ENCODE measurements at regions not wholly inside any gene's neighbourhood (a gene's known extent, or its start where the extent isn't known, plus 50 kb on each side); places are given as distances from the start of the nearest gene placed in this dataset.
"Not testable (repeated sequence)": the region's sequence is repeated elsewhere in the genome, so short reads cannot be mapped to it uniquely, and the experiment has no call there.

DNA sequence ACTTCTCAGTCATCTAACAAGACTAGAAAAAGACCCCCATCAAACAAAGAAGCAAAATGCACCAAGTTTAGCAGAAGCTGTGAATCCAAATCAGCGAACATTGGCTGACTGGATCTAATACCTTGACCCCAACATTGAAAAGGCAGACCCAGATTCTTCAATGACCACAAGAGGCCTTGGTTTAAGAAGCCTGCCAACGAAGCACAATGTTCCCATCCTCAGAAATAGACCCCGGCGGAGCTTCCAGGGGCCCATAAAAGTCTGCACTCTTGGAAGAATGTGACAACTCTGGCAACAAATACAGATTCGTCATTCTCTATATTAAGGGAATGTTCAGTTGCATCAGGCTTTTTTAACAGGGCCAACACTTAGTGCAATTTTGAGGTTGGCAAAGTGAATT, 112.8 kb upstream of the BCL6 start:
- peaks cover 6% of the 10 kb centered on the region; the same call in 1 of the 2 replicates for H3K4me1 ChIP-seq (ENCODE audit: insufficient read depth, low read length)
- H3K9me3 ChIP-seq (ENCODE audit: insufficient read depth, low read depth, low read length) = peaks cover 3% of the 10 kb centered on the region; the same call in 1 of the 2 replicates
- H3K27ac ChIP-seq (ENCODE audit: low read length) = no peak overlapping the region
- H3K4me3 ChIP-seq (ENCODE audit: low read length) = no peak overlapping the region
- no peaks in the 10 kb centered on the region for H3K27me3 ChIP-seq (ENCODE audit: insufficient read depth, low read length)
- no peaks in the 10 kb centered on the region for H3K36me3 ChIP-seq (ENCODE audit: insufficient read depth, low read depth, low read length)
- H3K9ac ChIP-seq (ENCODE audit: low read depth, low read length) = no peak overlapping the region

DNA sequence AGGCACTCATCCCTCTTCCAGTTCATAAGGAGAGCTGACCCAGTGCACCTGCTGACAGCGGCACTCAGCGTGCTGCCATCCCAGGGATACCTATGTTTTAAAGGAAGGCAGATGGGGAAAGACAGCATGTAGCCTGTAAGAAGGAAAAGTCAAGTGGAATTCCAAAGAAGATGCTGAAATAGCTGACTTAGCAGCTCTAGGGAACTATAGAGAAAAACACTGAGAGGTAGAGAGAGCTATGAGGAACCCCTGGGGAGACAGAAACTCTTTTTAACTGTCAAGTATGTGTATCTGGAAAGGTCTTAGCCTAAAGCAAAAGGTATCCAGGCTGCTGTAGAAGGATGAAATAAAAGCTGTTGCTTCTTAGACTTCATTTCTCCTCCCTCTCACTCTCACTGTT, 113.4 kb upstream of the BCL6 start:
- H3K27ac ChIP-seq (ENCODE audit: low read length) = no peak overlapping the region
- no peaks in the 10 kb centered on the region for H3K36me3 ChIP-seq (ENCODE audit: insufficient read depth, low read depth, low read length)
- H3K9me3 ChIP-seq (ENCODE audit: insufficient read depth, low read depth, low read length) = peaks cover 3% of the 10 kb centered on the region; the same call in 1 of the 2 replicates
- H3K4me3 ChIP-seq (ENCODE audit: low read length) = no peak overlapping the region
- H3K9ac ChIP-seq (ENCODE audit: low read depth, low read length) = no peak overlapping the region
- peaks cover 6% of the 10 kb centered on the region; the same call in 1 of the 2 replicates for H3K4me1 ChIP-seq (ENCODE audit: insufficient read depth, low read length)
- H3K27me3 ChIP-seq (ENCODE audit: insufficient read depth, low read length) = no peaks in the 10 kb centered on the region

GRCh38 chr3:187862701-187863277, 117.5 kb upstream of the BCL6 start:
- not testable (repeated sequence) for H3K36me3 ChIP-seq (ENCODE audit: insufficient read depth, low read depth, low read length); H3K4me3 ChIP-seq (ENCODE audit: low read length); H3K27me3 ChIP-seq (ENCODE audit: insufficient read depth, low read length); H3K9ac ChIP-seq (ENCODE audit: low read depth, low read length); H3K4me1 ChIP-seq (ENCODE audit: insufficient read depth, low read length); H3K27ac ChIP-seq (ENCODE audit: low read length); H3K9me3 ChIP-seq (ENCODE audit: insufficient read depth, low read depth, low read length)

GRCh38 chr3:187870360-187871203, 125.3 kb upstream of the BCL6 start:
- H3K9me3 ChIP-seq (ENCODE audit: insufficient read depth, low read depth, low read length) = no peaks in the 10 kb centered on the region
- H3K36me3 ChIP-seq (ENCODE audit: insufficient read depth, low read depth, low read length) = no peaks in the 10 kb centered on the region
- H3K27me3 ChIP-seq (ENCODE audit: insufficient read depth, low read length) = no peaks in the 10 kb centered on the region
- no peak overlapping the region for H3K27ac ChIP-seq (ENCODE audit: low read length)
- no peak overlapping the region for H3K9ac ChIP-seq (ENCODE audit: low read depth, low read length)
- H3K4me3 ChIP-seq (ENCODE audit: low read length) = no peak overlapping the region
- no peaks in the 10 kb centered on the region for H3K4me1 ChIP-seq (ENCODE audit: insufficient read depth, low read length)

DNA sequence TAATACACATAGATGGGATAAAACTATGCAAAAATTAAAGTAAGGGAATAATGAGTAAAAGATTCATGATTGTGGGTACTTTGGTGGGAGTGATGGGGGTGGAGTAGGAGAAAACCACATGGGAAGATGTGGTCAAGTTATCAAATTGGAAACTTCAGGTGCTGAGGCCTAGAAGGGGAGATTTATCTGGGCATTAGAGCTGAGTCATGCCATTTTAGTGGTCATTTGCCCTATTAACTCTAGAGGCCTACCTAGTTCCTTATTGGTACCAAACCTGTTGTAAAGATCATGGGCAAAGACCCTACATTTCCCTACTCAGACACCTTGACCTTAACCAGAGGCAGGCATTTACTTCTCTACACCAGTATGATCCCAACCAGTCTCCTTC, 125.9 kb upstream of the BCL6 start:
- Histone ChIP-seq H3K4me1 (ENCODE audit: insufficient read depth, low read length) (no peaks in the 10 kb centered on the region), H3K4me3 (ENCODE audit: low read length) (no peak overlapping the region), H3K27ac (ENCODE audit: low read length) (no peak overlapping the region), H3K27me3 (ENCODE audit: insufficient read depth, low read length) (no peaks in the 10 kb centered on the region), H3K36me3 (ENCODE audit: insufficient read depth, low read depth, low read length) (no peaks in the 10 kb centered on the region), H3K9me3 (ENCODE audit: insufficient read depth, low read depth, low read length) (no peaks in the 10 kb centered on the region), H3K9ac (ENCODE audit: low read depth, low read length) (no peak overlapping the region)

DNA sequence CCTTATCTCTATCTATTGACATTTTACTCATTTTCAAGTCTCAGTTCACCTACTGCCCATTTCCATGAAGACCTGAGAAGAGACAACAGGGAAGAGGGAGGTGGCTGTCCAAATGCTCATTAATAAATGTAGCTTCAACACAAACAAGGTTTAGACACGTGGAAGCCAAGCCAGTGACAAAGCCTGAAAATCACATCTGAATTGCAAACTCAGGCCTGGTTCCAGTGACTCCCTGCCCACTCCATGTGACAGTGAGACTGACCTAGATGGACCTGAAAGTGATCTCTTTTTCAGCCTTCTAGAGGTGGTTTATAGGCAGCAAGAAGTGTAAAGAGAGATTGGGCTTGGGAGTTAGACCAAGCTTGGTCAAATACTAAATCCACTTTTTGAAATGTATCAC, 126.6 kb upstream of the BCL6 start:
- no peaks in the 10 kb centered on the region for H3K9me3 ChIP-seq (ENCODE audit: insufficient read depth, low read depth, low read length)
- no peaks in the 10 kb centered on the region for H3K4me1 ChIP-seq (ENCODE audit: insufficient read depth, low read length)
- no peak overlapping the region for H3K4me3 ChIP-seq (ENCODE audit: low read length)
- no peak overlapping the region for H3K27ac ChIP-seq (ENCODE audit: low read length)
- no peaks in the 10 kb centered on the region for H3K27me3 ChIP-seq (ENCODE audit: insufficient read depth, low read length)
- no peaks in the 10 kb centered on the region for H3K36me3 ChIP-seq (ENCODE audit: insufficient read depth, low read depth, low read length)
- no peak overlapping the region for H3K9ac ChIP-seq (ENCODE audit: low read depth, low read length)

DNA sequence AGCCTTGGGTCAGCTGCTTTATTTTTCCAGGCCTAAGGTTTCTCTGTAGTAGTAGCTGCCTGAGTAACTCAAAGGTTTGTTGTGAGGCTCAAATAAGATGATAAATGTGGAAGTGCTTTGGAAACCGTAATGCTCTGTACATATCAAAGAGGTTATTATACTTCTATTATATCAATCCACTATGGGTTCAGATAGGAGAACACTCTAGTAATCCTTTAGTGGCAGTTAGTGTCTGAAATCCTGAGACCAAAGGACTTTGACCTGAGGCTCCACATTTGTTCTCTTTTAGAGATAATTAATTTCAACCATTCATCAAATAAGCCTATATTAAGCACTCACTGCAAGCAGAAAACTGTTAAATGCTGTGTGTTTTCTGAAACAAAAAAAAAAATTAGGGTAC, 128.6 kb upstream of the BCL6 start:
- Histone ChIP-seq H3K4me3 (ENCODE audit: low read length) (no peak overlapping the region), H3K27me3 (ENCODE audit: insufficient read depth, low read length) (no peaks in the 10 kb centered on the region), H3K9me3 (ENCODE audit: insufficient read depth, low read depth, low read length) (no peaks in the 10 kb centered on the region), H3K4me1 (ENCODE audit: insufficient read depth, low read length) (no peaks in the 10 kb centered on the region), H3K9ac (ENCODE audit: low read depth, low read length) (no peak overlapping the region), H3K36me3 (ENCODE audit: insufficient read depth, low read depth, low read length) (no peaks in the 10 kb centered on the region), H3K27ac (ENCODE audit: low read length) (no peak overlapping the region)

DNA sequence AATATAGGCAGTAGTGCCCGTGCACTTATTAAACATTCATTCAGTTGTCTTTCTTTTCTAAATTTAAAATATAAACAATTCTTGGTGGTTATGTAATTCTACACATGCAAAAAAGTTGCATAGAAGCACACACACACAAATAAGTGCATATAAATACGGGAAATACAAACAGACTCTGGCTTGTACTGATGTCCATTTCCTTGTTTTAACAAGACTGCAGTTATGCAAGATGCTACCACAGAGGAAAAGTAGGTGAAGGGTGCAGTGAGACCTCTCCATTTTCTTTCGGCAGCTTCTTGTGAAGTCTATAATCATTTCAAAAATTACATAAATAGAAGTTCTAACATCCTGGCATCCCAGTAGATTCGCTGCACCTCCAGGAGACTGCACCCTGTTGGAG, 130.6 kb upstream of the BCL6 start:
- Histone ChIP-seq H3K9ac (ENCODE audit: low read depth, low read length) (no peak overlapping the region), H3K9me3 (ENCODE audit: insufficient read depth, low read depth, low read length) (no peaks in the 10 kb centered on the region), H3K4me1 (ENCODE audit: insufficient read depth, low read length) (no peaks in the 10 kb centered on the region), H3K36me3 (ENCODE audit: insufficient read depth, low read depth, low read length) (no peaks in the 10 kb centered on the region), H3K4me3 (ENCODE audit: low read length) (no peak overlapping the region), H3K27me3 (ENCODE audit: insufficient read depth, low read length) (no peaks in the 10 kb centered on the region), H3K27ac (ENCODE audit: low read length) (no peak overlapping the region)

DNA sequence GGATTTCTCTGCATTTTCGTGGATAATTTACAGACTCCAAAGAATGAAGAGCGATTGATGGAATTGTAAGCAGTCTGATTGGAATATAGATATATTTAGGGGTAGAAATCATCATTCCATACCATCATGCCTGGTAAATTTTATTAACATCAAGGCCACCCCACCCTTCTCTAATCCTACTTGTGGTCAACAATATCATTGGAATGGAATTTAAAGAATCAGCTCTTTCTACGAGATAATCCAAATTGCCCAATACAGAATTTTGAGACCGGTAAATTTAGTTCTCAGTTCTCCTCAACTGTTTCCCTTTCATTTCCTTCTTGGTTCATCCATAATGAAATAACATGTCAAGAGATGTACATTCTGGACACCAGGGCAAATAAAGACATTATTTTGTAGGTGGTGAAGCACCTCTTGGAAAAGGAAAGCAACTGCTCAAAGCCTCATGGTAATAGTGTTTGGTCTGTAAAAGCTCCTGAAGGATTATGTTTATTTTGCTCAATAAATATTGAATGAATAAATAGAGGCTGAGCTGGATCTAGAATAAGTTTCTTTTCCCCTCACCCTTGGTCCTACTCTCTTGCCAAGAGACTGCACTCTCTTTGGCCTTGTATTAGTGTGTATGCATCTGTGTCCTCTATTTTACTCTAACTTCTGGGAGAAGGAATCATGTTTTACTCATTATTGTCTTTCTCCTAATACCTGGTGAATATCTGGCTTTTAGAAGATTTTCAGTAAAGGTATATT, 133.7 kb upstream of the BCL6 start:
- H3K9ac ChIP-seq (ENCODE audit: low read depth, low read length) = no peak overlapping the region
- no peaks in the 10 kb centered on the region for H3K36me3 ChIP-seq (ENCODE audit: insufficient read depth, low read depth, low read length)
- H3K4me1 ChIP-seq (ENCODE audit: insufficient read depth, low read length) = no peaks in the 10 kb centered on the region
- no peak overlapping the region for H3K4me3 ChIP-seq (ENCODE audit: low read length)
- no peaks in the 10 kb centered on the region for H3K27me3 ChIP-seq (ENCODE audit: insufficient read depth, low read length)
- no peak overlapping the region for H3K27ac ChIP-seq (ENCODE audit: low read length)
- H3K9me3 ChIP-seq (ENCODE audit: insufficient read depth, low read depth, low read length) = no peaks in the 10 kb centered on the region

- H3K4me1 ChIP-seq (ENCODE audit: insufficient read depth, low read length) = no peaks in the 10 kb centered on the region
- no peaks in the 10 kb centered on the region for H3K27me3 ChIP-seq (ENCODE audit: insufficient read depth, low read length)
- H3K36me3 ChIP-seq (ENCODE audit: insufficient read depth, low read depth, low read length) = no peaks in the 10 kb centered on the region
- H3K27ac ChIP-seq (ENCODE audit: low read length) = no peak overlapping the region
- no peak overlapping the region for H3K9ac ChIP-seq (ENCODE audit: low read depth, low read length)
- H3K4me3 ChIP-seq (ENCODE audit: low read length) = no peak overlapping the region
- no peaks in the 10 kb centered on the region for H3K9me3 ChIP-seq (ENCODE audit: insufficient read depth, low read depth, low read length)
These were observed 135.2 kb upstream of the BCL6 start for GRCh38 chr3:187880441-187880840.

- H3K27ac ChIP-seq (ENCODE audit: low read length) = no peak overlapping the region
- no peaks in the 10 kb centered on the region for H3K4me1 ChIP-seq (ENCODE audit: insufficient read depth, low read length)
- H3K4me3 ChIP-seq (ENCODE audit: low read length) = no peak overlapping the region
- no peaks in the 10 kb centered on the region for H3K36me3 ChIP-seq (ENCODE audit: insufficient read depth, low read depth, low read length)
- no peaks in the 10 kb centered on the region for H3K27me3 ChIP-seq (ENCODE audit: insufficient read depth, low read length)
- H3K9ac ChIP-seq (ENCODE audit: low read depth, low read length) = no peak overlapping the region
- H3K9me3 ChIP-seq (ENCODE audit: insufficient read depth, low read depth, low read length) = no peaks in the 10 kb centered on the region
These were observed 135.6 kb upstream of the BCL6 start for GRCh38 chr3:187880851-187881250.

DNA sequence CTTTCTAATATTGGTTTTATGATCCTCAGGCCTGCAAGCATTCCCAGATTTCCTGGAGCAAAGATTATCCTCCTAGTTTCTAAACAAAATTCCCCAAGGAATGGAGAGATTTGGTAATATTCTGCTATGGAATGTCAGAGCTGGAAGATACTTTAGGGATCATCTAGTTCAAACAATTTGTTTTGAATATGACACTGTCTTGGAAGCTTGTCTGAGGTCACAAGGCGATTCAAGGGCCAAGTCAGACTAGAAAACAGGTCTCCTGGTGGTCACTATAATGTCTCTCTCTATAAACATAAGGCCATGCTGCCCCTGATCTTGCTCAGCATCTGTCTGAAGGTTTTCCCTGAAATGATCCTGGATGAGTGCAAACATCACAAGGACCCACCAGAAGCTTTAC, 143.4 kb upstream of the BCL6 start:
- no peak overlapping the region for H3K9ac ChIP-seq (ENCODE audit: low read depth, low read length)

More for the DNA sequence above, 143.4 kb upstream of the BCL6 start:
- Histone ChIP-seq H3K36me3 (ENCODE audit: insufficient read depth, low read depth, low read length) (no peaks in the 10 kb centered on the region), H3K27ac (ENCODE audit: low read length) (no peak overlapping the region), H3K9me3 (ENCODE audit: insufficient read depth, low read depth, low read length) (no peaks in the 10 kb centered on the region), H3K27me3 (ENCODE audit: insufficient read depth, low read length) (no peaks in the 10 kb centered on the region), H3K4me1 (ENCODE audit: insufficient read depth, low read length) (no peaks in the 10 kb centered on the region), H3K4me3 (ENCODE audit: low read length) (no peak overlapping the region)
